Endothelial cell of umbilical vein (primary cell): ENCODE measurements at regions not wholly inside any gene's neighbourhood (a gene's known extent, or its start where the extent isn't known, plus 50 kb on each side); places are given as distances from the start of the nearest gene placed in this dataset.

Experiments
- BruUV-seq: library from RNA; stranded (reverse); fragments of 400-500 nt; replicated peaks from 2 replicates; lab custom pipeline; 2021; lab: Mats Ljungman, UMichigan
- CTCF ChIA-PET: fragments of 300-600, 350-600 bp; sonication (Branson Sonifier 250); formaldehyde crosslinking; loops from one replicate; lab custom pipeline; 2021; ENCODE audit warnings: antibody characterized with exemption, inconsistent platforms; lab: Charles Lee
- POLR2A ChIA-PET: fragments of 300-600, 350-600 bp; sonication (Branson Sonifier 250); formaldehyde crosslinking; loops from one replicate; lab custom pipeline; 2021; ENCODE audit warnings: antibody characterized with exemption, inconsistent platforms; lab: Charles Lee
- DNase-seq: peaks from one replicate; pipeline ENCODE4 v3.0.0-alpha.2; 2011; ENCODE audit warnings: low read depth, low spot score
- FAIRE-seq: peaks from 2 replicates; lab custom pipeline; 2011; peaks lifted over from hg19 to GRCh38; lab: Jason Lieb, UNC
- H2AFZ ChIP-seq: 2 replicates; pipeline ENCODE4 v1.6.0; 2012; ENCODE audit warnings: low read depth, low read length, control low read depth, inconsistent platforms
- H3K27ac ChIP-seq: 2 replicates; pipeline ENCODE4 v1.5.1; 2011; ENCODE audit warnings: low read depth, mild to moderate bottlenecking, control low read depth, low read length, moderate library complexity; ENCODE audit not compliant: insufficient read depth
- H3K27me3 ChIP-seq, 2 experiments: 2 replicates each; pipeline versions ENCODE4 v1.6.0 to v1.6.1; 2011; ENCODE audit warnings: low read length in 2 of 2, mixed read lengths in 1 of 2; ENCODE audit not compliant: control insufficient read depth in 2 of 2, insufficient read depth in 2 of 2
- H3K36me3 ChIP-seq, 2 experiments: 2 replicates in 1 of 2; 3 replicates in 1 of 2; pipeline ENCODE4 v1.5.1; 2011; ENCODE audit warnings: low read length in 2 of 2, mild to moderate bottlenecking in 1 of 2, moderate library complexity in 1 of 2; ENCODE audit not compliant: control insufficient read depth in 2 of 2, insufficient read depth in 2 of 2; ENCODE audit errors: extremely low read depth in 1 of 2
- H3K4me1 ChIP-seq: 3 replicates; pipeline ENCODE4 v1.5.1; 2011; ENCODE audit warnings: mild to moderate bottlenecking, low read length; ENCODE audit not compliant: control insufficient read depth, insufficient read depth; ENCODE audit errors: extremely low read depth
- H3K4me2 ChIP-seq: 2 replicates; pipeline ENCODE4 v1.6.1; 2011; ENCODE audit warnings: low read length, control low read depth, mixed read lengths; ENCODE audit not compliant: insufficient read depth
- H3K4me3 ChIP-seq, 3 experiments: fragments of 200-600 bp in 1 of 3; sonication (generic), shearing (Covaris generic) in 1 of 3; replicated peaks in 1 of 3; 2 replicates each; pipeline ENCODE4 v1.5.1; 2011 to 2016; ENCODE audit warnings: control low read depth in 3 of 3, low read length in 3 of 3, mild to moderate bottlenecking in 2 of 3, inconsistent platforms in 1 of 3, low read depth in 1 of 3, moderate library complexity in 1 of 3; ENCODE audit not compliant: insufficient read depth in 1 of 3
- H3K79me2 ChIP-seq: 2 replicates; pipeline ENCODE4 v1.6.0; 2012; ENCODE audit warnings: low read length, inconsistent platforms; ENCODE audit not compliant: control insufficient read depth, insufficient read depth
- H3K9ac ChIP-seq: replicated peaks from 2 replicates; pipeline ENCODE3; 2011; ENCODE audit warnings: low read length, control low read depth; ENCODE audit not compliant: insufficient read depth; ENCODE audit errors: extremely low read depth
- H3K9me1 ChIP-seq: replicated peaks from 3 replicates; pipeline ENCODE4 v1.6.0; 2011; ENCODE audit warnings: mild to moderate bottlenecking, low read length; ENCODE audit not compliant: control insufficient read depth, insufficient read depth; ENCODE audit errors: extremely low read depth
- H3K9me3 ChIP-seq: replicated peaks from 2 replicates; pipeline ENCODE4 v1.5.1; 2012; ENCODE audit warnings: low read length, inconsistent platforms; ENCODE audit not compliant: control insufficient read depth, insufficient read depth
- H4K20me1 ChIP-seq: replicated peaks from 2 replicates; pipeline ENCODE3; 2011; ENCODE audit warnings: mild to moderate bottlenecking, low read length; ENCODE audit not compliant: control insufficient read depth, insufficient read depth; ENCODE audit errors: extremely low read depth
- CTCF ChIP-seq, 2 donors: IDR thresholded peaks; 1 replicate in 1 of 2; 2 replicates in 1 of 2; pipeline ENCODE4 v1.5.1; 2011; ENCODE audit warnings: low read length in 2 of 2, mild to moderate bottlenecking in 2 of 2, moderate library complexity in 2 of 2, control low read depth in 1 of 2, inconsistent platforms in 1 of 2, low read depth in 1 of 2; ENCODE audit not compliant: insufficient read depth in 1 of 2; ENCODE audit errors: extremely low read depth in 1 of 2
- EZH2 ChIP-seq: IDR thresholded peaks from 2 replicates; pipeline ENCODE4 v1.6.1; 2012; ENCODE audit warnings: borderline replicate concordance, low read depth, mild to moderate bottlenecking, moderate library complexity, low read length, inconsistent platforms; ENCODE audit not compliant: severe bottlenecking
- FOS ChIP-seq: IDR thresholded peaks from 2 replicates; pipeline ENCODE4 v1.6.1; 2011; ENCODE audit warnings: mild to moderate bottlenecking, low read length, moderate library complexity, borderline replicate concordance; ENCODE audit not compliant: insufficient read depth
- GATA2 ChIP-seq: IDR thresholded peaks from 2 replicates; pipeline ENCODE4 v1.7.0; 2011; ENCODE audit warnings: low read depth, mild to moderate bottlenecking, moderate library complexity, mixed read lengths, low read length; ENCODE audit not compliant: insufficient read length, insufficient read depth
- JUN ChIP-seq: IDR thresholded peaks from 2 replicates; pipeline ENCODE4 v1.6.1; 2011; ENCODE audit warnings: borderline replicate concordance, low read depth; ENCODE audit not compliant: insufficient read length, insufficient read depth
- MAX ChIP-seq: IDR thresholded peaks from 2 replicates; pipeline ENCODE4 v1.6.1; 2011; ENCODE audit not compliant: insufficient read depth, insufficient read length
- MYC ChIP-seq: IDR thresholded peaks from one replicate; pipeline ENCODE4 v1.6.1; 2011; ENCODE audit warnings: mild to moderate bottlenecking, low read depth, low read length
- POLR2A ChIP-seq: IDR thresholded peaks from 2 replicates; pipeline ENCODE4 v1.6.1; 2012; ENCODE audit warnings: low read depth, mild to moderate bottlenecking, control low read depth, low read length
- POLR2AphosphoS5 ChIP-seq: IDR thresholded peaks from 2 replicates; pipeline ENCODE4 v1.6.1; 2012; ENCODE audit warnings: low read depth, mild to moderate bottlenecking, control low read depth, low read length, moderate library complexity; ENCODE audit not compliant: insufficient read depth
- dilution Hi-C: fragments of 300-500 bp; cut with MboI; formaldehyde crosslinking; loops from one replicate; pipeline ENCODE4 v1.15.0; 2019; ENCODE audit warnings: low sequenced_read_pairs; ENCODE audit not compliant: extremely low pct_ligation_motif_present
- intact Hi-C: fragments of 100-400 bp; cut with micrococcal nuclease; formaldehyde crosslinking; loops from one replicate; pipeline ENCODE4 v1.10.0; 2022

- Histone ChIP-seq H3K9ac (no peak overlapping the region), H3K4me3 (no peak overlapping the region), H3K27ac (no peak overlapping the region), H3K79me2 (no peaks in the 10 kb centered on the region), H3K9me3 (no peaks in the 10 kb centered on the region), H3K4me1 (no peaks in the 10 kb centered on the region), H3K27me3 (no peaks in the 10 kb centered on the region), H4K20me1 (no peaks in the 10 kb centered on the region), H2AFZ (no peak overlapping the region), H3K4me2 (no peak overlapping the region), H3K9me1 (no peaks in the 10 kb centered on the region), H3K36me3 (no peaks in the 10 kb centered on the region)
- ChIA-PET CTCF (no interaction called here), POLR2A (no interaction called here)
- no peak for FAIRE-seq
- no TSS peak for BruUV-seq
- DNase-seq: no peak
- intact Hi-C loops (no loop called here), dilution Hi-C loops (no loop called here)
- TF ChIP-seq JUN (no peak), FOS (peak; percentile 43)
Measured at GRCh38 chr6:147141711-147142308, 62.4 kb upstream of the STXBP5 start.

GRCh38 chr6:147142684-147143245 lies 61.5 kb upstream of the STXBP5 start:
- BruUV-seq: no TSS peak
- intact Hi-C loops (no loop called here), dilution Hi-C loops (no loop called here)
- Histone ChIP-seq H3K9me3 (no peaks in the 10 kb centered on the region), H3K4me1 (no peaks in the 10 kb centered on the region), H3K79me2 (no peaks in the 10 kb centered on the region), H4K20me1 (no peaks in the 10 kb centered on the region), H3K27me3 (no peaks in the 10 kb centered on the region), H3K9me1 (no peaks in the 10 kb centered on the region), H3K36me3 (no peaks in the 10 kb centered on the region), H2AFZ (no peak overlapping the region), H3K4me2 (no peak overlapping the region), H3K4me3 (no peak overlapping the region), H3K27ac (no peak overlapping the region), H3K9ac (no peak overlapping the region)
- DNase-seq: no peak
- CTCF ChIA-PET: no interaction called here
- TF ChIP-seq FOS (no peak), JUN (no peak), EZH2 (no peak), POLR2A (no peak), CTCF (IDR thresholded peaks at IDR 0.05; ENCODE audit: extremely low read depth in 1 of 2, insufficient read depth in 1 of 2, low read depth in 1 of 2, low read length in 2 of 2) (no peak), POLR2AphosphoS5 (no peak), GATA2 (no peak), MAX (no peak), MYC (no peak)
- POLR2A ChIA-PET: no interaction called here
- no peak for FAIRE-seq
